HL-60 (cell line): ENCODE measurements at regions not wholly inside any gene's neighbourhood (a gene's known extent, or its start where the extent isn't known, plus 50 kb on each side); places are given as distances from the start of the nearest gene placed in this dataset.

Source experiments
- GABPA ChIP-seq: IDR thresholded peaks from 2 replicates; pipeline ENCODE4 v1.6.1; 2012; ENCODE audit warnings: low read depth
- SPI1 ChIP-seq: IDR thresholded peaks from 2 replicates; pipeline ENCODE4 v1.6.1; 2012; ENCODE audit warnings: low read depth, mild to moderate bottlenecking, borderline replicate concordance
- TF ChIP-seq, protein P1 (sequence below): IDR thresholded peaks from one replicate; pipeline ENCODE4 v1.5.1; 2011; ENCODE audit warnings: low read length, control low read depth, inconsistent platforms; ENCODE audit not compliant: insufficient read depth

GRCh38 chr3:30503446-30503845, 103.0 kb upstream of the TGFBR2 start:
- TF ChIP-seq, protein P1, sequence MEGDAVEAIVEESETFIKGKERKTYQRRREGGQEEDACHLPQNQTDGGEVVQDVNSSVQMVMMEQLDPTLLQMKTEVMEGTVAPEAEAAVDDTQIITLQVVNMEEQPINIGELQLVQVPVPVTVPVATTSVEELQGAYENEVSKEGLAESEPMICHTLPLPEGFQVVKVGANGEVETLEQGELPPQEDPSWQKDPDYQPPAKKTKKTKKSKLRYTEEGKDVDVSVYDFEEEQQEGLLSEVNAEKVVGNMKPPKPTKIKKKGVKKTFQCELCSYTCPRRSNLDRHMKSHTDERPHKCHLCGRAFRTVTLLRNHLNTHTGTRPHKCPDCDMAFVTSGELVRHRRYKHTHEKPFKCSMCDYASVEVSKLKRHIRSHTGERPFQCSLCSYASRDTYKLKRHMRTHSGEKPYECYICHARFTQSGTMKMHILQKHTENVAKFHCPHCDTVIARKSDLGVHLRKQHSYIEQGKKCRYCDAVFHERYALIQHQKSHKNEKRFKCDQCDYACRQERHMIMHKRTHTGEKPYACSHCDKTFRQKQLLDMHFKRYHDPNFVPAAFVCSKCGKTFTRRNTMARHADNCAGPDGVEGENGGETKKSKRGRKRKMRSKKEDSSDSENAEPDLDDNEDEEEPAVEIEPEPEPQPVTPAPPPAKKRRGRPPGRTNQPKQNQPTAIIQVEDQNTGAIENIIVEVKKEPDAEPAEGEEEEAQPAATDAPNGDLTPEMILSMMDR: no peak
- TF ChIP-seq SPI1: no peak
- no peak for TF ChIP-seq GABPA
